Memory B cell (primary cell): ENCODE measurements at regions not wholly inside any gene's neighbourhood (a gene's known extent, or its start where the extent isn't known, plus 50 kb on each side); places are given as distances from the start of the nearest gene placed in this dataset.

Experiments used
- ATAC-seq: fragments of 150-1000 bp; cut with Tn5 transposase; 2 replicates; pipeline ENCODE4 v1.10.0; 2021; ENCODE audit warnings: low read depth, mild to moderate bottlenecking, moderate library complexity
- DNase-seq, 2 donors: peaks; one replicate each; pipeline ENCODE4 v3.0.0; 2022; ENCODE audit warnings: low spot score in 2 of 2
- H3K27ac Mint-ChIP-seq: one replicate; pipeline ENCODE4 v1.8.0; 2022; ENCODE audit warnings: mild to moderate bottlenecking, moderate library complexity, mixed read lengths
- H3K27me3 Mint-ChIP-seq: one replicate; pipeline ENCODE4 v1.8.0; 2022; ENCODE audit warnings: mixed read lengths
- H3K36me3 Mint-ChIP-seq: one replicate; pipeline ENCODE4 v1.8.0; 2022; ENCODE audit warnings: mild to moderate bottlenecking, mixed read lengths
- H3K4me1 Mint-ChIP-seq: one replicate; pipeline ENCODE4 v1.8.0; 2022; ENCODE audit warnings: mixed read lengths
- H3K4me3 Mint-ChIP-seq: one replicate; pipeline ENCODE4 v1.8.0; 2022; ENCODE audit warnings: mild to moderate bottlenecking, moderate library complexity, mixed read lengths
- H3K9me3 Mint-ChIP-seq: one replicate; pipeline ENCODE4 v1.8.0; 2022; ENCODE audit warnings: mixed read lengths

GRCh38 chr12:105754313-105754712, 384.4 kb downstream of the NUAK1 start:
- no peak for DNase-seq
- Mint-ChIP-seq H3K9me3 (no peaks in the 10 kb centered on the region), H3K4me3 (no peak overlapping the region), H3K4me1 (no peaks in the 10 kb centered on the region), H3K27me3 (peaks cover 2% of the 10 kb centered on the region), H3K27ac (no peak overlapping the region), H3K36me3 (no peaks in the 10 kb centered on the region)
- ATAC-seq: no peak

- Mint-ChIP-seq H3K27ac (no peak overlapping the region), H3K4me1 (no peaks in the 10 kb centered on the region), H3K4me3 (no peak overlapping the region), H3K27me3 (peaks cover 2% of the 10 kb centered on the region), H3K9me3 (no peaks in the 10 kb centered on the region), H3K36me3 (no peaks in the 10 kb centered on the region)
- DNase-seq: no peak
- no peak for ATAC-seq
These were observed 381.8 kb downstream of the NUAK1 start for GRCh38 chr12:105756961-105757360.

- Mint-ChIP-seq H3K4me3 (no peak overlapping the region), H3K27me3 (peaks cover 6% of the 10 kb centered on the region), H3K9me3 (peaks cover 2% of the 10 kb centered on the region), H3K27ac (no peak overlapping the region), H3K4me1 (no peaks in the 10 kb centered on the region), H3K36me3 (no peaks in the 10 kb centered on the region)
- DNase-seq (no peak), ATAC-seq (no peak)
These were observed 379.6 kb downstream of the NUAK1 start for GRCh38 chr12:105759149-105759548.

GRCh38 chr12:105761075-105761474, 377.7 kb downstream of the NUAK1 start:
- Mint-ChIP-seq H3K4me1 (no peaks in the 10 kb centered on the region), H3K36me3 (no peaks in the 10 kb centered on the region), H3K27me3 (peaks cover 6% of the 10 kb centered on the region), H3K4me3 (no peak overlapping the region), H3K27ac (no peak overlapping the region), H3K9me3 (peaks cover 2% of the 10 kb centered on the region)
- DNase-seq: no peak
- ATAC-seq: no peak

- H3K36me3 Mint-ChIP-seq: no peaks in the 10 kb centered on the region
- no peak overlapping the region for H3K4me3 Mint-ChIP-seq
- H3K4me1 Mint-ChIP-seq: no peaks in the 10 kb centered on the region
- H3K9me3 Mint-ChIP-seq: peaks cover 2% of the 10 kb centered on the region
- DNase-seq (no peak), ATAC-seq (no peak)
- peaks cover 6% of the 10 kb centered on the region for H3K27me3 Mint-ChIP-seq
- H3K27ac Mint-ChIP-seq: no peak overlapping the region
These were observed 374.4 kb downstream of the NUAK1 start for GRCh38 chr12:105764216-105764835.

- Mint-ChIP-seq H3K27me3 (peaks cover 6% of the 10 kb centered on the region), H3K27ac (no peak overlapping the region), H3K9me3 (peaks cover 2% of the 10 kb centered on the region), H3K36me3 (no peaks in the 10 kb centered on the region), H3K4me1 (no peaks in the 10 kb centered on the region), H3K4me3 (no peak overlapping the region)
- DNase-seq: no peak
- no peak for ATAC-seq
These were observed 373.4 kb downstream of the NUAK1 start for GRCh38 chr12:105765053-105766014.

GRCh38 chr12:105766029-105766428, 372.7 kb downstream of the NUAK1 start:
- H3K4me1 Mint-ChIP-seq: no peaks in the 10 kb centered on the region
- no peak overlapping the region for H3K27ac Mint-ChIP-seq
- H3K36me3 Mint-ChIP-seq: no peaks in the 10 kb centered on the region
- DNase-seq (no peak), ATAC-seq (no peak)
- H3K27me3 Mint-ChIP-seq: peaks cover 7% of the 10 kb centered on the region
- peaks cover 2% of the 10 kb centered on the region for H3K9me3 Mint-ChIP-seq
- no peak overlapping the region for H3K4me3 Mint-ChIP-seq

- no peak overlapping the region for H3K4me3 Mint-ChIP-seq
- H3K27me3 Mint-ChIP-seq: peaks cover 6% of the 10 kb centered on the region
- ATAC-seq (no peak), DNase-seq (no peak)
- H3K36me3 Mint-ChIP-seq: no peaks in the 10 kb centered on the region
- H3K9me3 Mint-ChIP-seq: no peaks in the 10 kb centered on the region
- no peaks in the 10 kb centered on the region for H3K4me1 Mint-ChIP-seq
- no peak overlapping the region for H3K27ac Mint-ChIP-seq
These were observed 369.3 kb downstream of the NUAK1 start for GRCh38 chr12:105769486-105769885.

- ATAC-seq (no peak), DNase-seq (no peak)
- no peak overlapping the region for H3K27ac Mint-ChIP-seq
- no peak overlapping the region for H3K4me3 Mint-ChIP-seq
- H3K36me3 Mint-ChIP-seq: no peaks in the 10 kb centered on the region
- peaks cover 4% of the 10 kb centered on the region for H3K27me3 Mint-ChIP-seq
- H3K4me1 Mint-ChIP-seq: no peaks in the 10 kb centered on the region
- H3K9me3 Mint-ChIP-seq: no peaks in the 10 kb centered on the region
These were observed 365.3 kb downstream of the NUAK1 start for GRCh38 chr12:105773471-105773870.

- Mint-ChIP-seq H3K4me1 (no peaks in the 10 kb centered on the region), H3K36me3 (no peaks in the 10 kb centered on the region), H3K9me3 (no peaks in the 10 kb centered on the region), H3K27ac (no peak overlapping the region), H3K27me3 (peaks cover 4% of the 10 kb centered on the region), H3K4me3 (no peak overlapping the region)
- ATAC-seq (no peak), DNase-seq (no peak)
These were observed 364.7 kb downstream of the NUAK1 start for GRCh38 chr12:105774037-105774436.

GRCh38 chr12:105775343-105775742, 363.4 kb downstream of the NUAK1 start:
- Mint-ChIP-seq H3K4me1 (no peaks in the 10 kb centered on the region), H3K36me3 (no peaks in the 10 kb centered on the region), H3K9me3 (no peaks in the 10 kb centered on the region), H3K4me3 (no peak overlapping the region), H3K27me3 (peaks cover 4% of the 10 kb centered on the region), H3K27ac (no peak overlapping the region)
- ATAC-seq (no peak), DNase-seq (no peak)

- Mint-ChIP-seq H3K27ac (peak overlapping the region; percentile 24), H3K4me1 (peaks cover 3% of the 10 kb centered on the region), H3K9me3 (no peaks in the 10 kb centered on the region), H3K27me3 (no peaks in the 10 kb centered on the region), H3K36me3 (no peaks in the 10 kb centered on the region), H3K4me3 (no peak overlapping the region)
- DNase-seq (peak in 1 of 2 donors; percentile 2), ATAC-seq (peak; percentile 62)
These were observed 354.5 kb downstream of the NUAK1 start for GRCh38 chr12:105783983-105784947.

- Mint-ChIP-seq H3K27ac (no peak overlapping the region), H3K36me3 (no peaks in the 10 kb centered on the region), H3K9me3 (peaks cover 2% of the 10 kb centered on the region), H3K4me3 (no peak overlapping the region), H3K4me1 (no peaks in the 10 kb centered on the region), H3K27me3 (peaks cover 3% of the 10 kb centered on the region)
- DNase-seq: no peak
- no peak for ATAC-seq
These were observed 345.3 kb downstream of the NUAK1 start for GRCh38 chr12:105793421-105793820.
